NT2/D1 (cell line): ENCODE measurements at regions not wholly inside any gene's neighbourhood (a gene's known extent, or its start where the extent isn't known, plus 50 kb on each side); places are given as distances from the start of the nearest gene placed in this dataset.

ENCODE experiments used
- SUZ12 ChIP-seq: IDR thresholded peaks from 2 replicates; pipeline ENCODE4 v1.6.1; 2011; ENCODE audit not compliant: insufficient read length, insufficient read depth; ENCODE audit errors: extremely low read depth
- YY1 ChIP-seq: IDR thresholded peaks from 2 replicates; pipeline ENCODE4 v1.6.1; 2011; ENCODE audit not compliant: insufficient read length, insufficient read depth

GRCh38 chr3:28791713-28792255 is 443.2 kb upstream of the AZI2 start:
- TF ChIP-seq SUZ12: no peak
- TF ChIP-seq YY1: no peak
